ENCODE measurements at regions not wholly inside any gene's neighbourhood (a gene's known extent, or its start where the extent isn't known, plus 50 kb on each side); places are given as distances from the start of the nearest gene placed in this dataset.

DNA sequence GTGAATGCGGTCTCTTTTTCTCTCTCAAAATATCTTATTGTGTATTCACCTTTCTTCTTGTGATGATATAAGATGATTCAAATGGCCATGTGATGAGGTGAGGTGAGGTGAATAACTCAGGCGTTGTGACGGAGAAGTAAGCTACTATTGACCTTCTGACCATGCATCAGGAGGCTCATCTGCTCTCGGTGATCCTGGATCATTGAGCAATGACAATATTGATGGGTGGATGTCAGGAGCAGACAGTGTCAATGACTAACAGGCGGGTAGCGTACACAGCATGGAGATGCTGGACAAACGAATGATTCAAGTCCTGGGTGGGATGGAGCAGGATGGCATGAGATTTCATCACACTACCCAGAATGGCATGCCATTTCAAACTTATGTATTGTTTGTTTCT, 119.6 kb downstream of the PXDC1 start:
- TF ChIP-seq, protein P1, sequence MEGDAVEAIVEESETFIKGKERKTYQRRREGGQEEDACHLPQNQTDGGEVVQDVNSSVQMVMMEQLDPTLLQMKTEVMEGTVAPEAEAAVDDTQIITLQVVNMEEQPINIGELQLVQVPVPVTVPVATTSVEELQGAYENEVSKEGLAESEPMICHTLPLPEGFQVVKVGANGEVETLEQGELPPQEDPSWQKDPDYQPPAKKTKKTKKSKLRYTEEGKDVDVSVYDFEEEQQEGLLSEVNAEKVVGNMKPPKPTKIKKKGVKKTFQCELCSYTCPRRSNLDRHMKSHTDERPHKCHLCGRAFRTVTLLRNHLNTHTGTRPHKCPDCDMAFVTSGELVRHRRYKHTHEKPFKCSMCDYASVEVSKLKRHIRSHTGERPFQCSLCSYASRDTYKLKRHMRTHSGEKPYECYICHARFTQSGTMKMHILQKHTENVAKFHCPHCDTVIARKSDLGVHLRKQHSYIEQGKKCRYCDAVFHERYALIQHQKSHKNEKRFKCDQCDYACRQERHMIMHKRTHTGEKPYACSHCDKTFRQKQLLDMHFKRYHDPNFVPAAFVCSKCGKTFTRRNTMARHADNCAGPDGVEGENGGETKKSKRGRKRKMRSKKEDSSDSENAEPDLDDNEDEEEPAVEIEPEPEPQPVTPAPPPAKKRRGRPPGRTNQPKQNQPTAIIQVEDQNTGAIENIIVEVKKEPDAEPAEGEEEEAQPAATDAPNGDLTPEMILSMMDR (IDR thresholded peaks at IDR 0.05; ENCODE audit: insufficient read depth, missing control alignments), result no peak
- FAIRE-seq (no peak), DNase-seq (ENCODE audit: insufficient read length, low spot score) (no peak)

DNA sequence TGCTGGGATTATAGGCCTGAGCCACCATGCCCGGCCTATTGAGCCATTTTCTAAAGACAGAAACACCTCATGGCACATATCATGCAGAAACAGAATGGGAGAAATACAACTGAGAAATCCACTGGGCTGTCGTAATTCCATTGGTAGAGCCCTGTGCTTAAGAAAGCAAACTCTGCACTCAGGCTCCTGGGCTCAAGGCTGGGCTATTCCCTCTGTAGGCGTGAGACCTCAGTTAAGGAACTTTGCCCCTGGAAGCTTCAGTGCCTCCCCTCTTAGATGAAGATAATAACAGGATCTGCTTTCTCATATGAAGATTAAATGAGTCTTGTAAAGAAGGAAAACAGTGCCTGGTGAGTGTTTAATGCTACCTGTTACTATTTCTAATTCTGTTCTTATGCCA, 120.3 kb downstream of the PXDC1 start:
- FAIRE-seq (no peak), DNase-seq (ENCODE audit: insufficient read length, low spot score) (no peak)
- TF ChIP-seq, protein P1 (IDR thresholded peaks at IDR 0.05; ENCODE audit: insufficient read depth, missing control alignments), result no peak

DNA sequence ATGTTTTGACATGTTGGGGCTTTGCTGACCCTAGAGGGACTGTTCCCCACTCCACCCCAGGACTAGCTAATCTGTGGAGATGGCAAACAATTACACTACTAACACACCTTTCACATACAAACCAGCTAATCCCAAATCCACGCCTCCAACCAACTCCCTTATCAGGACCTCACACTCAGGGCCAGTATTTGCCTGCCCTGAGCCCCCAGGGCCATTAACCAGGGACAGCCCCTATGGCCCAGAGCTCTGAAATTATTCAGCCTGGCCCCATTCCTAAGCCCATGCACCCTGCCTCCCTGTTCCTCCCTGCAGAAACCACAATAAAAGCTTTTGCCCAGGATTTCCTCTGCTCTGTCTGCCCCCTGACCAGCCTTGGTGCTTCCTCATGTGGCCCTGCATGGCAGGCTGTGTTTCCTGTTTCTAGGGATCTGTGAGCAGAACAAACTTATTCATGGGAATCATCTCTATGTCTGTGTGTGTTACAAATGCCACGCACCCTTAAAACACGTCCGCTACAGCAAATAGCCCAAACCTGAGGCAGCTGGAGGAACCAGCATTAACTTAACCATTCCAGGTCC, 121.2 kb downstream of the PXDC1 start:
- TF ChIP-seq, protein P1 (IDR thresholded peaks at IDR 0.05; ENCODE audit: insufficient read depth, missing control alignments), result no peak
- DNase-seq (ENCODE audit: insufficient read length, low spot score) (no peak), FAIRE-seq (no peak)

DNA sequence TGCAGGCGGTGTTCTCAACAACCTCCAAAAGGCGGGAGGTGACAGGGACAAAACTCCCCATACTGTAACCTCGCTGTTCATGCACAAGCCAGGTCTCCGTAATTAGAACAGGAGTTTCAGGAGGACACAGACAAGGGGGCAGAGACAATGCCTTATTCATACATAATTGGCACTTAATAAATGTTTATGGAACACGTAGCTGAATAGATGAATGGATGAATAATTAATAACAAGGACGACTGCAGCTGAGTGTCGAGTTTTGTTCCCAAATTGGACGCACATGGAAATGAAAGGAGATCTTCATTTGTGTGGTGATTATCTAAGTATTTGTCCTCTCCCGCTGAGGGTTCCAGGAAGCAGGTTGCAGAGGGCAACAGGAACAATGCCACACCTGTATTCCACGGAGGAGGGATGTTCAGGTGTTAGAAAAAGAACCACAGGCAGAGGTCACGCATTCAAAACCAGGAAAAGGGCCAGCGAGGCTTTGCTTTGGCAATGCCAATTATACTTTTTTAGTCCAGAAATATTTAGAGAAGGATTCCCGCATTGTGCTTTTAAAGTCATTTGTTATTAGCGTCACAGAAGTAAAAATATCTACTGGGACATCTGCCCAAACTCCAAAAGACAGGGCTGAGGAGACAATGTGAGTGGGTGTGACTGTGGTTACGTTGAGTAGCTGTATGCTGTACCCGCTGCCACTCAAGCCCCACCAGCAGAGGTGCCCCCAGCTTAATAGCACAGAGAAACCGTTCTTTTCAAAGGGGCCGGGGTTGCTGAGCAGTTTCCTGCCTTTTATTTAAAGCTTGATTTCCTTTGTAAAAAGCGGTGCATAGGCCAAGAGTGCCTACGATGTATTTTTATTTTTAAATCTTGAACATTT, 123.3 kb downstream of the PXDC1 start:
- TF ChIP-seq, protein P1 (IDR thresholded peaks at IDR 0.05; ENCODE audit: insufficient read depth, missing control alignments), result no peak
- FAIRE-seq (no peak), DNase-seq (ENCODE audit: insufficient read length, low spot score) (no peak)

DNA sequence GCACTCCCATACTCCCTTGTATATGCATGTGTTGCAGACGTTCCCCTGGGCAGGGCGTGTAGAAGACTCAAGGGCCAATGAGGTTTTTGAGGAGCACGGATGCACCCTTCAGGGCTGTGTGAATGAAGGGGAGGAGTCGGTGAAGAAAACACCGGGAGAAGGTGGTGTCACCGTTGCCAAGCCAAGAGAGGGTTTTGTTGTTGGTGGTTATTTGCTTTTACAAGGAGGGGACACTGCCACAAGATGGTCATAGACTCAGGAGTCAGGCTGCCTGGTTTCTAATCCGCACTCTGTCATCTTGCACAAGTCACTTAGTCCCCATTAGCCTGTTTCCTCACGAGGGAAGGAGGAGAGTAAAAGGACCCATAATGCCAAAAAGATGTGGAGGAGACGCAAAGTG, 124.0 kb downstream of the PXDC1 start:
- TF ChIP-seq, protein P1 (IDR thresholded peaks at IDR 0.05; ENCODE audit: insufficient read depth, missing control alignments), result no peak
- no peak for DNase-seq (ENCODE audit: insufficient read length, low spot score)
- FAIRE-seq, result no peak

DNA sequence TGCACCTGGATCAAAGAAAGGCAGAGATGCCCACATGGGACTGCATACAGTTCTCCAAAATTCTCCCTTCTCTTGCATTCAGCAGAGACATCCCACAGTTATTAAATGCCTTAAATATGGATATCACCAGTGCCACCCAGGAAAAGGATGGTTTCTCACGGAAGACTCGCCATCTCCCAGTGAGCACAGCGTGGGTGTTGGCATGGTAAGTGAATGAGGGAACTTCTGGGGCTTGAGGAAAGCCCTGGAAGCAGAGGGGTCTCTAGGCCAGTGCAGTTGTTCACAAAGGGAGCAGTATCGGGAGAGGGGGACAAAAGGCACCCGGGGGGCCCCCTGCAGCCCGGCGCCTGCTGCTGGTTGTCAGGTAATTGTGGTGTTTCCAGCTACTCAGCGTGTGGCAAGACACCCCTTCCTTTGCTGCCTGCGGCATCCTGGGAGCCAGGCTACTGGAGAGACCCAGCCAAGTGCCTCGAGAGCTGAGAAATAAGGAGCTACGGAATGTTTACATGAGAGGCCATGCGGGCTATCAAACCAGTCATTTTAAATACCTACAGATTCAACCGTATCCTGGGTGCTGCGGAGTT, 125.4 kb downstream of the PXDC1 start:
- TF ChIP-seq, protein P1 (IDR thresholded peaks at IDR 0.05; ENCODE audit: insufficient read depth, missing control alignments), result no peak
- DNase-seq (ENCODE audit: insufficient read length, low spot score), result no peak
- FAIRE-seq, result no peak
